ENCODE measurements at regions not wholly inside any gene's neighbourhood (a gene's known extent, or its start where the extent isn't known, plus 50 kb on each side); places are given as distances from the start of the nearest gene placed in this dataset.
"Not testable (repeated sequence)": the region's sequence is repeated elsewhere in the genome, so short reads cannot be mapped to it uniquely, and the experiment has no call there.

GRCh38 chr11:114955923-114956322, 277.6 kb downstream of the NXPE2 start:
- no peaks in the 10 kb centered on the region for H3K36me3 ChIP-seq (ENCODE audit: control insufficient read depth in 3 of 3, insufficient read depth in 3 of 3, low read length in 3 of 3)
- no peaks in the 10 kb centered on the region for H3K9me3 ChIP-seq (ENCODE audit: control insufficient read depth in 3 of 3, low read length in 3 of 3)

GRCh38 chr11:114956566-114956965, 278.2 kb downstream of the NXPE2 start:
- Histone ChIP-seq H3K4me1 (ENCODE audit: control insufficient read depth in 3 of 3, insufficient read depth in 3 of 3, low read length in 3 of 3) (no peaks in the 10 kb centered on the region), H3K4me3 (ENCODE audit: low read length in 3 of 3) (no peak overlapping the region), H3K27me3 (ENCODE audit: control insufficient read depth in 3 of 3, insufficient read depth in 3 of 3, low read length in 3 of 3) (no peaks in the 10 kb centered on the region), H3K36me3 (ENCODE audit: control insufficient read depth in 3 of 3, insufficient read depth in 3 of 3, low read length in 3 of 3) (no peaks in the 10 kb centered on the region), H3K9me3 (ENCODE audit: control insufficient read depth in 3 of 3, low read length in 3 of 3) (no peaks in the 10 kb centered on the region), H3K27ac (ENCODE audit: low read depth, low read length) (no peak overlapping the region), H3K9ac (ENCODE audit: low read depth in 1 of 3, low read length in 3 of 3) (no peak overlapping the region)

More at GRCh38 chr11:114955923-114956322, 277.6 kb downstream of the NXPE2 start:
- H3K27ac ChIP-seq (ENCODE audit: low read depth, low read length) = no peak overlapping the region
- no peaks in the 10 kb centered on the region for H3K27me3 ChIP-seq (ENCODE audit: control insufficient read depth in 3 of 3, insufficient read depth in 3 of 3, low read length in 3 of 3)
- no peak overlapping the region for H3K9ac ChIP-seq (ENCODE audit: low read depth in 1 of 3, low read length in 3 of 3)
- no peak overlapping the region for H3K4me3 ChIP-seq (ENCODE audit: low read length in 3 of 3)
- no peaks in the 10 kb centered on the region for H3K4me1 ChIP-seq (ENCODE audit: control insufficient read depth in 3 of 3, insufficient read depth in 3 of 3, low read length in 3 of 3)

GRCh38 chr11:114959953-114960505, 281.7 kb downstream of the NXPE2 start:
- Histone ChIP-seq H3K4me3 (ENCODE audit: low read length in 3 of 3) (no peak overlapping the region), H3K27me3 (ENCODE audit: control insufficient read depth in 3 of 3, insufficient read depth in 3 of 3, low read length in 3 of 3) (no peaks in the 10 kb centered on the region), H3K36me3 (ENCODE audit: control insufficient read depth in 3 of 3, insufficient read depth in 3 of 3, low read length in 3 of 3) (no peaks in the 10 kb centered on the region), H3K9me3 (ENCODE audit: control insufficient read depth in 3 of 3, low read length in 3 of 3) (no peaks in the 10 kb centered on the region), H3K27ac (ENCODE audit: low read depth, low read length) (no peak overlapping the region), H3K4me1 (ENCODE audit: control insufficient read depth in 3 of 3, insufficient read depth in 3 of 3, low read length in 3 of 3) (no peaks in the 10 kb centered on the region), H3K9ac (ENCODE audit: low read depth in 1 of 3, low read length in 3 of 3) (no peak overlapping the region)

GRCh38 chr11:114960819-114961218, 282.5 kb downstream of the NXPE2 start:
- H3K9ac ChIP-seq (ENCODE audit: low read depth in 1 of 3, low read length in 3 of 3); H3K27me3 ChIP-seq (ENCODE audit: control insufficient read depth in 3 of 3, insufficient read depth in 3 of 3, low read length in 3 of 3); H3K4me1 ChIP-seq (ENCODE audit: control insufficient read depth in 3 of 3, insufficient read depth in 3 of 3, low read length in 3 of 3); H3K36me3 ChIP-seq (ENCODE audit: control insufficient read depth in 3 of 3, insufficient read depth in 3 of 3, low read length in 3 of 3); H3K4me3 ChIP-seq (ENCODE audit: low read length in 3 of 3); H3K9me3 ChIP-seq (ENCODE audit: control insufficient read depth in 3 of 3, low read length in 3 of 3); H3K27ac ChIP-seq (ENCODE audit: low read depth, low read length): not testable (repeated sequence)

GRCh38 chr11:114964676-114965214, 286.4 kb downstream of the NXPE2 start:
- Histone ChIP-seq H3K27ac (ENCODE audit: low read depth, low read length) (no peak overlapping the region), H3K36me3 (ENCODE audit: control insufficient read depth in 3 of 3, insufficient read depth in 3 of 3, low read length in 3 of 3) (no peaks in the 10 kb centered on the region), H3K27me3 (ENCODE audit: control insufficient read depth in 3 of 3, insufficient read depth in 3 of 3, low read length in 3 of 3) (no peaks in the 10 kb centered on the region), H3K4me3 (ENCODE audit: low read length in 3 of 3) (no peak overlapping the region), H3K9me3 (ENCODE audit: control insufficient read depth in 3 of 3, low read length in 3 of 3) (no peaks in the 10 kb centered on the region), H3K9ac (ENCODE audit: low read depth in 1 of 3, low read length in 3 of 3) (no peak overlapping the region), H3K4me1 (ENCODE audit: control insufficient read depth in 3 of 3, insufficient read depth in 3 of 3, low read length in 3 of 3) (no peaks in the 10 kb centered on the region)

GRCh38 chr11:114970927-114971645, 292.8 kb downstream of the NXPE2 start:
- H3K27me3 ChIP-seq (ENCODE audit: control insufficient read depth in 3 of 3, insufficient read depth in 3 of 3, low read length in 3 of 3) = no peaks in the 10 kb centered on the region
- H3K36me3 ChIP-seq (ENCODE audit: control insufficient read depth in 3 of 3, insufficient read depth in 3 of 3, low read length in 3 of 3) = no peaks in the 10 kb centered on the region
- H3K9me3 ChIP-seq (ENCODE audit: control insufficient read depth in 3 of 3, low read length in 3 of 3) = no peaks in the 10 kb centered on the region
- H3K27ac ChIP-seq (ENCODE audit: low read depth, low read length) = no peak overlapping the region
- H3K4me3 ChIP-seq (ENCODE audit: low read length in 3 of 3) = no peak overlapping the region
- H3K4me1 ChIP-seq (ENCODE audit: control insufficient read depth in 3 of 3, insufficient read depth in 3 of 3, low read length in 3 of 3) = no peaks in the 10 kb centered on the region
- H3K9ac ChIP-seq (ENCODE audit: low read depth in 1 of 3, low read length in 3 of 3) = no peak overlapping the region

- Histone ChIP-seq H3K4me1 (ENCODE audit: control insufficient read depth in 3 of 3, insufficient read depth in 3 of 3, low read length in 3 of 3) (no peaks in the 10 kb centered on the region), H3K27ac (ENCODE audit: low read depth, low read length) (no peak overlapping the region), H3K27me3 (ENCODE audit: control insufficient read depth in 3 of 3, insufficient read depth in 3 of 3, low read length in 3 of 3) (no peaks in the 10 kb centered on the region), H3K9ac (ENCODE audit: low read depth in 1 of 3, low read length in 3 of 3) (no peak overlapping the region), H3K36me3 (ENCODE audit: control insufficient read depth in 3 of 3, insufficient read depth in 3 of 3, low read length in 3 of 3) (no peaks in the 10 kb centered on the region), H3K9me3 (ENCODE audit: control insufficient read depth in 3 of 3, low read length in 3 of 3) (no peaks in the 10 kb centered on the region), H3K4me3 (ENCODE audit: low read length in 3 of 3) (no peak overlapping the region)
These were observed 293.8 kb downstream of the NXPE2 start for GRCh38 chr11:114972105-114972504.

- Histone ChIP-seq H3K27ac (ENCODE audit: low read depth, low read length) (no peak overlapping the region), H3K9me3 (ENCODE audit: control insufficient read depth in 3 of 3, low read length in 3 of 3) (no peaks in the 10 kb centered on the region), H3K4me3 (ENCODE audit: low read length in 3 of 3) (no peak overlapping the region), H3K27me3 (ENCODE audit: control insufficient read depth in 3 of 3, insufficient read depth in 3 of 3, low read length in 3 of 3) (no peaks in the 10 kb centered on the region), H3K9ac (ENCODE audit: low read depth in 1 of 3, low read length in 3 of 3) (no peak overlapping the region), H3K36me3 (ENCODE audit: control insufficient read depth in 3 of 3, insufficient read depth in 3 of 3, low read length in 3 of 3) (no peaks in the 10 kb centered on the region), H3K4me1 (ENCODE audit: control insufficient read depth in 3 of 3, insufficient read depth in 3 of 3, low read length in 3 of 3) (no peaks in the 10 kb centered on the region)
These were observed 299.3 kb downstream of the NXPE2 start for GRCh38 chr11:114977651-114978050.

- no peaks in the 10 kb centered on the region for H3K27me3 ChIP-seq (ENCODE audit: control insufficient read depth in 3 of 3, insufficient read depth in 3 of 3, low read length in 3 of 3)
- H3K9me3 ChIP-seq (ENCODE audit: control insufficient read depth in 3 of 3, low read length in 3 of 3) = no peaks in the 10 kb centered on the region
- no peak overlapping the region for H3K27ac ChIP-seq (ENCODE audit: low read depth, low read length)
These were observed 303.8 kb downstream of the NXPE2 start for GRCh38 chr11:114982141-114982540.

GRCh38 chr11:114984611-114985163, 306.4 kb downstream of the NXPE2 start:
- H3K9me3 ChIP-seq (ENCODE audit: control insufficient read depth in 3 of 3, low read length in 3 of 3) = no peaks in the 10 kb centered on the region
- H3K36me3 ChIP-seq (ENCODE audit: control insufficient read depth in 3 of 3, insufficient read depth in 3 of 3, low read length in 3 of 3) = no peaks in the 10 kb centered on the region
- H3K27ac ChIP-seq (ENCODE audit: low read depth, low read length) = no peak overlapping the region
- no peak overlapping the region for H3K9ac ChIP-seq (ENCODE audit: low read depth in 1 of 3, low read length in 3 of 3)
- H3K4me3 ChIP-seq (ENCODE audit: low read length in 3 of 3) = no peak overlapping the region
- no peaks in the 10 kb centered on the region for H3K4me1 ChIP-seq (ENCODE audit: control insufficient read depth in 3 of 3, insufficient read depth in 3 of 3, low read length in 3 of 3)
- H3K27me3 ChIP-seq (ENCODE audit: control insufficient read depth in 3 of 3, insufficient read depth in 3 of 3, low read length in 3 of 3) = no peaks in the 10 kb centered on the region

More at GRCh38 chr11:114982141-114982540, 303.8 kb downstream of the NXPE2 start:
- Histone ChIP-seq H3K4me1 (ENCODE audit: control insufficient read depth in 3 of 3, insufficient read depth in 3 of 3, low read length in 3 of 3) (no peaks in the 10 kb centered on the region), H3K36me3 (ENCODE audit: control insufficient read depth in 3 of 3, insufficient read depth in 3 of 3, low read length in 3 of 3) (no peaks in the 10 kb centered on the region), H3K9ac (ENCODE audit: low read depth in 1 of 3, low read length in 3 of 3) (no peak overlapping the region), H3K4me3 (ENCODE audit: low read length in 3 of 3) (no peak overlapping the region)
